OCI-LY1 (cell line): ENCODE measurements at regions not wholly inside any gene's neighbourhood (a gene's known extent, or its start where the extent isn't known, plus 50 kb on each side); places are given as distances from the start of the nearest gene placed in this dataset.

ENCODE experiments used
- H2AFZ ChIP-seq: fragments of 200-600 bp; sonication (generic), shearing (Covaris generic); 2 replicates; pipeline ENCODE4 v1.6.0; 2014; ENCODE audit warnings: antibody characterized with exemption, mild to moderate bottlenecking, low read length
- H3F3A ChIP-seq: fragments of 200-600 bp; sonication (generic), shearing (Covaris generic); 2 replicates; pipeline ENCODE4 v1.6.0; 2014; ENCODE audit warnings: mild to moderate bottlenecking, antibody characterized with exemption, low read length, moderate library complexity; ENCODE audit not compliant: insufficient read depth
- H3K27ac ChIP-seq: fragments of 200-600 bp; sonication (generic); 2 replicates; pipeline ENCODE4 v1.5.1; 2014; ENCODE audit warnings: low read length, mixed run types, mild to moderate bottlenecking, low read depth; ENCODE audit not compliant: poor library complexity, severe bottlenecking
- H3K27me3 ChIP-seq: fragments of 200-600 bp; sonication (generic); 2 replicates; pipeline ENCODE4 v1.6.0; 2014; ENCODE audit warnings: antibody characterized with exemption, mild to moderate bottlenecking, low read length, moderate library complexity; ENCODE audit not compliant: insufficient read depth
- H3K36me3 ChIP-seq: fragments of 200-600 bp; sonication (generic); 2 replicates; pipeline ENCODE4 v1.6.1; 2014; ENCODE audit warnings: mild to moderate bottlenecking, antibody characterized with exemption, low read length, moderate library complexity, mixed read lengths; ENCODE audit not compliant: insufficient read depth
- H3K4me1 ChIP-seq: fragments of 200-600 bp; sonication (generic); 2 replicates; pipeline ENCODE4 v1.5.1; 2014; ENCODE audit warnings: mild to moderate bottlenecking, low read length, moderate library complexity; ENCODE audit not compliant: insufficient read depth, severe bottlenecking
- H3K4me2 ChIP-seq: fragments of 200-600 bp; sonication (generic), shearing (Covaris generic); 2 replicates; pipeline ENCODE4 v1.6.1; 2014; ENCODE audit warnings: low read length
- H3K4me3 ChIP-seq: fragments of 200-600 bp; sonication (generic); 2 replicates; pipeline ENCODE4 v1.5.1; 2014; ENCODE audit warnings: low read length, low read depth, mild to moderate bottlenecking, mixed read lengths; ENCODE audit not compliant: poor library complexity, severe bottlenecking
- H3K79me2 ChIP-seq: fragments of 200-600 bp; shearing (Covaris generic); 2 replicates; pipeline ENCODE4 v1.6.1; 2016; ENCODE audit warnings: mixed run types, low read length, mixed read lengths; ENCODE audit not compliant: insufficient read depth
- H3K9ac ChIP-seq: fragments of 200-600 bp; sonication (generic), shearing (Covaris generic); 2 replicates; pipeline ENCODE4 v1.6.1; 2014; ENCODE audit warnings: mild to moderate bottlenecking, low read length, mixed read lengths
- H3K9me2 ChIP-seq: fragments of 200-600 bp; sonication (generic), shearing (Covaris generic); 2 replicates; pipeline ENCODE4 v1.6.1; 2014; ENCODE audit warnings: low read depth, mild to moderate bottlenecking, low read length, mixed read lengths
- H3K9me3 ChIP-seq: fragments of 200-600 bp; shearing (Covaris generic); 2 replicates; pipeline ENCODE4 v1.6.1; 2014; ENCODE audit warnings: low read length, mixed read lengths
- H4K20me1 ChIP-seq: fragments of 200-600 bp; sonication (generic), shearing (Covaris generic); 2 replicates; pipeline ENCODE4 v1.6.0; 2016; ENCODE audit warnings: mild to moderate bottlenecking, low read length; ENCODE audit not compliant: insufficient read depth
- EZH2 ChIP-seq: fragments of 200-600 bp; sonication (generic), shearing (Covaris generic); IDR thresholded peaks from 2 replicates; pipeline ENCODE4 v1.8.0; 2017; ENCODE audit warnings: borderline replicate concordance, mixed run types, mild to moderate bottlenecking, antibody characterized with exemption, low read length, moderate library complexity, mixed read lengths
- TF ChIP-seq, protein P1 (sequence below): fragments of 200-600 bp; sonication (generic), shearing (Covaris generic); IDR thresholded peaks from 2 replicates; pipeline ENCODE4 v1.5.1; 2017; ENCODE audit warnings: mild to moderate bottlenecking, antibody characterized with exemption, low read length, moderate library complexity, mixed read lengths

- Histone ChIP-seq H4K20me1 (no peaks in the 10 kb centered on the region), H3K9me2 (no peaks in the 10 kb centered on the region), H3K27ac (no peak overlapping the region), H3F3A (no peaks in the 10 kb centered on the region), H3K4me3 (no peak overlapping the region), H3K4me2 (no peak overlapping the region), H3K9ac (no peak overlapping the region), H3K79me2 (no peaks in the 10 kb centered on the region), H3K27me3 (no peaks in the 10 kb centered on the region), H3K36me3 (no peaks in the 10 kb centered on the region), H3K4me1 (no peaks in the 10 kb centered on the region), H3K9me3 (0 out of 2 replicates have a peak, but pooled peaks cover 2% of the 10 kb centered on the region), H2AFZ (no peak overlapping the region)
- TF ChIP-seq, protein P1, sequence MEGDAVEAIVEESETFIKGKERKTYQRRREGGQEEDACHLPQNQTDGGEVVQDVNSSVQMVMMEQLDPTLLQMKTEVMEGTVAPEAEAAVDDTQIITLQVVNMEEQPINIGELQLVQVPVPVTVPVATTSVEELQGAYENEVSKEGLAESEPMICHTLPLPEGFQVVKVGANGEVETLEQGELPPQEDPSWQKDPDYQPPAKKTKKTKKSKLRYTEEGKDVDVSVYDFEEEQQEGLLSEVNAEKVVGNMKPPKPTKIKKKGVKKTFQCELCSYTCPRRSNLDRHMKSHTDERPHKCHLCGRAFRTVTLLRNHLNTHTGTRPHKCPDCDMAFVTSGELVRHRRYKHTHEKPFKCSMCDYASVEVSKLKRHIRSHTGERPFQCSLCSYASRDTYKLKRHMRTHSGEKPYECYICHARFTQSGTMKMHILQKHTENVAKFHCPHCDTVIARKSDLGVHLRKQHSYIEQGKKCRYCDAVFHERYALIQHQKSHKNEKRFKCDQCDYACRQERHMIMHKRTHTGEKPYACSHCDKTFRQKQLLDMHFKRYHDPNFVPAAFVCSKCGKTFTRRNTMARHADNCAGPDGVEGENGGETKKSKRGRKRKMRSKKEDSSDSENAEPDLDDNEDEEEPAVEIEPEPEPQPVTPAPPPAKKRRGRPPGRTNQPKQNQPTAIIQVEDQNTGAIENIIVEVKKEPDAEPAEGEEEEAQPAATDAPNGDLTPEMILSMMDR = no peak
- TF ChIP-seq EZH2 = no peak
Measured at GRCh38 chr2:52686935-52687334, 1080.7 kb upstream of the CHAC2 start.

GRCh38 chr2:52676056-52676455, 1091.5 kb upstream of the CHAC2 start:
- Histone ChIP-seq H3K9me3 (no peaks in the 10 kb centered on the region), H3F3A (no peaks in the 10 kb centered on the region), H3K27me3 (no peaks in the 10 kb centered on the region), H4K20me1 (no peaks in the 10 kb centered on the region), H3K4me1 (no peaks in the 10 kb centered on the region), H3K9me2 (no peaks in the 10 kb centered on the region), H3K79me2 (no peaks in the 10 kb centered on the region), H3K4me3 (no peak overlapping the region), H3K27ac (no peak overlapping the region), H2AFZ (no peak overlapping the region), H3K36me3 (no peaks in the 10 kb centered on the region), H3K9ac (no peak overlapping the region), H3K4me2 (no peak overlapping the region)
- TF ChIP-seq, protein P1 = no peak
- TF ChIP-seq EZH2 = no peak

DNA sequence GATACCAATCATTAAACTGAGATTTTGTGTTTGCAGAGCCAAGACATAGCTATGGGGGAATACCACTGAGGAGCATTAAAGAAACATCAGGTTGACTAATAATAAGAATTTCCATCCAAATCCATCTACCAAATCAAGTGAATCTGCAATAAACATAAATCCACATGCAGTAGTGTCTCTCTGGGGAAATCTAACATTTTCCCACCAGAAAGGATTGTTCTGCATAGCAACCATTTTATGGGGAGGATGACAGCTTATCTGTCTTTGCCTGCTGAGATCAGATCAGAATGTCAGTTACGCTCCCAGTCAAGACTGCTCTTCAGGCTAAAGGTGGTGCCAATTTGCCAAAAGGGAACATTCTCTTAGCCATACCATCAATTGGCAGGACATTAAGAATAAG, 1098.9 kb upstream of the CHAC2 start:
- Histone ChIP-seq H3K27ac (no peak overlapping the region), H3K27me3 (no peaks in the 10 kb centered on the region), H3K4me3 (no peak overlapping the region), H3K4me1 (no peaks in the 10 kb centered on the region), H3K4me2 (no peak overlapping the region), H3F3A (no peaks in the 10 kb centered on the region), H3K36me3 (no peaks in the 10 kb centered on the region), H4K20me1 (no peaks in the 10 kb centered on the region), H3K9me3 (no peaks in the 10 kb centered on the region), H3K9ac (no peak overlapping the region), H3K79me2 (no peaks in the 10 kb centered on the region), H2AFZ (no peak overlapping the region), H3K9me2 (no peaks in the 10 kb centered on the region)
- TF ChIP-seq, protein P1 = no peak
- no peak for TF ChIP-seq EZH2
